Esophagus muscularis mucosa (tissue), 4 donors: ENCODE measurements at regions not wholly inside any gene's neighbourhood (a gene's known extent, or its start where the extent isn't known, plus 50 kb on each side); places are given as distances from the start of the nearest gene placed in this dataset.

Experiments used
- DNase-seq: peaks from one replicate; pipeline ENCODE4 v3.0.0-alpha.2; 2017; ENCODE audit errors: extremely low spot score
- H3K27ac ChIP-seq, 4 donors: fragments of 200-600 bp; sonication (generic); replicated peaks in 1 of 4; 1 replicate in 3 of 4; 2 replicates in 1 of 4; pipeline ENCODE4 v1.5.1; 2016 to 2019; ENCODE audit warnings: mild to moderate bottlenecking in 1 of 4
- H3K27me3 ChIP-seq, 4 donors: fragments of 200-600 bp; sonication (generic); one replicate each; pipeline versions ENCODE4 v1.5.1 to v1.6.0; 2016 to 2019
- H3K36me3 ChIP-seq, 4 donors: fragments of 200-600 bp; sonication (generic); one replicate each; pipeline ENCODE4 v1.5.1; 2016 to 2019
- H3K4me1 ChIP-seq, 4 donors: fragments of 200-600 bp; sonication (generic); one replicate each; pipeline ENCODE4 v1.5.1; 2016 to 2019
- H3K4me3 ChIP-seq, 4 donors: fragments of 200-600 bp; sonication (generic); 1 replicate in 2 of 4; 2 replicates in 2 of 4; pipeline ENCODE4 v1.5.1; 2016 to 2019; ENCODE audit warnings: mild to moderate bottlenecking in 4 of 4, moderate library complexity in 1 of 4
- H3K9me3 ChIP-seq, 4 donors: fragments of 200-600 bp; sonication (generic); 1 replicate in 3 of 4; 2 replicates in 1 of 4; pipeline ENCODE4 v1.5.1; 2016 to 2019
- EP300 ChIP-seq: sonication (generic); formaldehyde crosslinking; IDR thresholded peaks from one replicate; pipeline ENCODE4 v1.6.1; 2017; ENCODE audit warnings: antibody characterized with exemption
- POLR2A ChIP-seq: fragments of 450-650 bp; IDR thresholded peaks from one replicate; pipeline ENCODE4 v1.6.1; 2017; ENCODE audit warnings: antibody characterized with exemption, moderate library complexity, mild to moderate bottlenecking, low read depth
- POLR2AphosphoS5 ChIP-seq, 2 donors: sonication (generic); formaldehyde crosslinking; IDR thresholded peaks; one replicate each; pipeline ENCODE4 v1.6.1; 2017; ENCODE audit warnings: antibody characterized with exemption in 2 of 2
- WGBS: methylation state at CpG from one replicate; pipeline ENCODE4 v1.1.5; 2018; 5-methylcytosine and 5-hydroxymethylcytosine counted together
- intact Hi-C: fragments of 100-400 bp; cut with DNase I; formaldehyde crosslinking; loops from one replicate; pipeline ENCODE4 v1.15.1; 2023
- TF ChIP-seq, protein P1 (sequence below), 3 experiments: fragments of 200-600 bp in 2 of 3; fragments of 450-650 bp in 1 of 3; sonication (generic) in 2 of 3; IDR thresholded peaks; one replicate each; pipeline ENCODE4 v1.5.1; 2017 to 2019; ENCODE audit warnings: antibody characterized with exemption in 3 of 3, mild to moderate bottlenecking in 2 of 3, moderate library complexity in 1 of 3

DNA sequence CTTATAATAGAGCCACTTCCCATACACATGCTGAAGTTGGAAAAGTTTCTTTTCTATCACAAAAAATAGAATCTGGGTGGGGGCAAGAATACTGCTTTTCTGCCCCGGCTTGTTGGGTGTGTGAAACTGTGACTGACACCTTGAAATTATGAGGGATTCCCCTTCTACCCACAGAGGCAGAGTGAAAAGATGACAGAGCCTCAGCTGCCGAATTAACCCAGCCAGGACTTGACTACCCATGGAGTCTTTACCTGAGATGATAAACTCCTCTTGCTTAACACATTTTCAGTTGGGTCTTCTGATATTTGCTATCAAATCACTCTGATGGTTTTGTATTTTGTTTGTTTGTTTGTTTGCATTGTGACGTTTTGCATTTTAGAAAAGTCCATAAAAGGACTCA is 66.0 kb upstream of the PMAIP1 start:
- H3K27me3 ChIP-seq = peaks cover 0 to 5% (median 0%) of the 10 kb centered on the region in 4 donors
- 66% methylated on average over 3 of the region's 3 CpGs for WGBS
- no peak overlapping the region for H3K27ac ChIP-seq
- H3K4me1 ChIP-seq = no peaks in the 10 kb centered on the region
- no peak overlapping the region for H3K4me3 ChIP-seq
- TF ChIP-seq POLR2AphosphoS5 (IDR thresholded peaks at IDR 0.05) (no peak), POLR2A (no peak), EP300 (no peak)
- TF ChIP-seq, protein P1, sequence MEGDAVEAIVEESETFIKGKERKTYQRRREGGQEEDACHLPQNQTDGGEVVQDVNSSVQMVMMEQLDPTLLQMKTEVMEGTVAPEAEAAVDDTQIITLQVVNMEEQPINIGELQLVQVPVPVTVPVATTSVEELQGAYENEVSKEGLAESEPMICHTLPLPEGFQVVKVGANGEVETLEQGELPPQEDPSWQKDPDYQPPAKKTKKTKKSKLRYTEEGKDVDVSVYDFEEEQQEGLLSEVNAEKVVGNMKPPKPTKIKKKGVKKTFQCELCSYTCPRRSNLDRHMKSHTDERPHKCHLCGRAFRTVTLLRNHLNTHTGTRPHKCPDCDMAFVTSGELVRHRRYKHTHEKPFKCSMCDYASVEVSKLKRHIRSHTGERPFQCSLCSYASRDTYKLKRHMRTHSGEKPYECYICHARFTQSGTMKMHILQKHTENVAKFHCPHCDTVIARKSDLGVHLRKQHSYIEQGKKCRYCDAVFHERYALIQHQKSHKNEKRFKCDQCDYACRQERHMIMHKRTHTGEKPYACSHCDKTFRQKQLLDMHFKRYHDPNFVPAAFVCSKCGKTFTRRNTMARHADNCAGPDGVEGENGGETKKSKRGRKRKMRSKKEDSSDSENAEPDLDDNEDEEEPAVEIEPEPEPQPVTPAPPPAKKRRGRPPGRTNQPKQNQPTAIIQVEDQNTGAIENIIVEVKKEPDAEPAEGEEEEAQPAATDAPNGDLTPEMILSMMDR (IDR thresholded peaks at IDR 0.05) = no peak
- H3K9me3 ChIP-seq = no peaks in the 10 kb centered on the region
- intact Hi-C loops = no loop called here
- no peak for DNase-seq
- H3K36me3 ChIP-seq = no peaks in the 10 kb centered on the region

GRCh38 chr18:59823596-59824195 is 76.1 kb upstream of the PMAIP1 start:
- no peaks in the 10 kb centered on the region for H3K27me3 ChIP-seq
- intact Hi-C loops = loop anchor here (2.0 kb wide), 3 partner anchors 125 to 363 kb away; no protein-coding TSS in a partner anchor
- 31% methylated on average over 10 of the region's 12 CpGs for WGBS

GRCh38 chr18:59822612-59823550 is 76.9 kb upstream of the PMAIP1 start:
- Histone ChIP-seq H3K4me3 (no peak overlapping the region), H3K4me1 (peaks cover 0 to 3% (median 0%) of the 10 kb centered on the region in 4 donors), H3K36me3 (no peaks in the 10 kb centered on the region), H3K9me3 (no peaks in the 10 kb centered on the region), H3K27ac (no peak overlapping the region), H3K27me3 (no peaks in the 10 kb centered on the region)
- TF ChIP-seq EP300 = no peak
- no peak for TF ChIP-seq POLR2AphosphoS5 (IDR thresholded peaks at IDR 0.05)
- TF ChIP-seq, protein P1 (IDR thresholded peaks at IDR 0.05) = no peak
- no peak for TF ChIP-seq POLR2A
- WGBS = 83% methylated on average over 7 of the region's 7 CpGs
- no peak for DNase-seq
- intact Hi-C loops = loop anchor here (2.0 kb wide), 2 partner anchors 124 to 362 kb away; no protein-coding TSS in a partner anchor

More at GRCh38 chr18:59823596-59824195, 76.1 kb upstream of the PMAIP1 start:
- TF ChIP-seq, protein P1 (IDR thresholded peaks at IDR 0.05) = peak; percentile 76 to 83 (median 77)
- TF ChIP-seq EP300 = no peak
- no peak for DNase-seq
- Histone ChIP-seq H3K27ac (no peak overlapping the region), H3K4me3 (no peak overlapping the region), H3K4me1 (peaks cover 0 to 3% (median 0%) of the 10 kb centered on the region in 4 donors), H3K9me3 (no peaks in the 10 kb centered on the region), H3K36me3 (no peaks in the 10 kb centered on the region)

- Histone ChIP-seq H3K4me3 (no peak overlapping the region), H3K36me3 (no peaks in the 10 kb centered on the region), H3K27me3 (no peaks in the 10 kb centered on the region), H3K9me3 (no peaks in the 10 kb centered on the region), H3K27ac (no peak overlapping the region), H3K4me1 (peaks cover 0 to 3% (median 0%) of the 10 kb centered on the region in 4 donors)
- intact Hi-C loops = loop anchor here (2.0 kb wide), 2 partner anchors 123 to 361 kb away; no protein-coding TSS in a partner anchor
- WGBS = 60% methylated on average over 2 of the region's 2 CpGs
- DNase-seq = no peak
- TF ChIP-seq POLR2AphosphoS5 (IDR thresholded peaks at IDR 0.05) (no peak), EP300 (no peak), POLR2A (no peak)
- TF ChIP-seq, protein P1 (IDR thresholded peaks at IDR 0.05) = no peak
Measured at GRCh38 chr18:59821983-59822382, 77.8 kb upstream of the PMAIP1 start.
